ENCODE measurements at regions not wholly inside any gene's neighbourhood (a gene's known extent, or its start where the extent isn't known, plus 50 kb on each side); places are given as distances from the start of the nearest gene placed in this dataset.

- TF ChIP-seq MLXIP (CRISPR knock-in tag; IDR thresholded peaks at IDR 0.05; ENCODE audit: borderline replicate concordance) (no peak), ZHX1 (CRISPR knock-in tag; IDR thresholded peaks at IDR 0.05; ENCODE audit: low read depth) (no peak), TBL1XR1 (IDR thresholded peaks at IDR 0.05; ENCODE audit: borderline replicate concordance, low read length, partially characterized antibody) (no peak), ZBTB4 (CRISPR knock-in tag; IDR thresholded peaks at IDR 0.05; ENCODE audit: borderline replicate concordance) (no peak), DPF2 (CRISPR knock-in tag; IDR thresholded peaks at IDR 0.05; ENCODE audit: borderline replicate concordance, low read depth) (no peak), TRIM22 (IDR thresholded peaks at IDR 0.05) (no peak), ZBTB10 (CRISPR knock-in tag; IDR thresholded peaks at IDR 0.05; ENCODE audit: borderline replicate concordance) (no peak)
Observed at GRCh38 chr7:83836028-83836427, 187.1 kb upstream of the SEMA3E start (continued).

All from HepG2 (cell line).